WTC11 (cell line): ENCODE measurements at regions not wholly inside any gene's neighbourhood (a gene's known extent, or its start where the extent isn't known, plus 50 kb on each side); places are given as distances from the start of the nearest gene placed in this dataset.

Source experiments
- JUN ChIP-seq: sonication (generic); formaldehyde crosslinking; IDR thresholded peaks from 2 replicates; pipeline ENCODE4 v1.8.0; 2023; ENCODE audit warnings: mild to moderate bottlenecking, missing genetic modification reagents
- SMAD4 ChIP-seq: sonication (generic); formaldehyde crosslinking; IDR thresholded peaks from 2 replicates; pipeline ENCODE4 v1.8.0; 2022; ENCODE audit warnings: mild to moderate bottlenecking, missing genetic modification reagents
- ZNF232 ChIP-seq: sonication (generic); formaldehyde crosslinking; IDR thresholded peaks from 2 replicates; pipeline ENCODE4 v1.8.0; 2022; ENCODE audit warnings: mild to moderate bottlenecking, missing genetic modification reagents
- TF ChIP-seq, protein P1 (sequence below): fragments of 200-600 bp; IDR thresholded peaks from 2 replicates; pipeline ENCODE4 v1.8.0; 2022; ENCODE audit warnings: antibody characterized with exemption
- TF ChIP-seq, protein P2 (sequence below): sonication (generic); formaldehyde crosslinking; IDR thresholded peaks from 2 replicates; pipeline ENCODE4 v1.8.0; 2022; ENCODE audit warnings: mild to moderate bottlenecking, missing genetic modification reagents

DNA sequence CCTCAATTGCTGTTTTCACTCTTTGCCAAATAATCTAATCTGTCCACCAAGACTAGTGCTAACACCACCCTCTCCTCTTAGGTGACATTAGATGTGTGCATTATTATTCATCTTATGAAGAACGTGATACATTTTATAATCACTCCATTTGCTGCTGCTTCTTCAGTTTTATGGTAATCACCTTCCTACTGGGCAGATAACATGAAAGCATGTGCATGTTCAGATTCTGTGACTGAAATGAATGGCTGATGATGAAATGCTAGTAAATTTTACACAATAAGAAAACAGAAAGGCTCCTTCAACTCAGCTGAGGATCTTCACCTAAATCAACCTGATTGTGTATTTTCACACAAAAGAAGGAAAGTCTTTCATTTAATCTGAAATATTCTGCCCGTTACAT lies 577.6 kb downstream of the CSNK1G3 start:
- TF ChIP-seq, protein P1, sequence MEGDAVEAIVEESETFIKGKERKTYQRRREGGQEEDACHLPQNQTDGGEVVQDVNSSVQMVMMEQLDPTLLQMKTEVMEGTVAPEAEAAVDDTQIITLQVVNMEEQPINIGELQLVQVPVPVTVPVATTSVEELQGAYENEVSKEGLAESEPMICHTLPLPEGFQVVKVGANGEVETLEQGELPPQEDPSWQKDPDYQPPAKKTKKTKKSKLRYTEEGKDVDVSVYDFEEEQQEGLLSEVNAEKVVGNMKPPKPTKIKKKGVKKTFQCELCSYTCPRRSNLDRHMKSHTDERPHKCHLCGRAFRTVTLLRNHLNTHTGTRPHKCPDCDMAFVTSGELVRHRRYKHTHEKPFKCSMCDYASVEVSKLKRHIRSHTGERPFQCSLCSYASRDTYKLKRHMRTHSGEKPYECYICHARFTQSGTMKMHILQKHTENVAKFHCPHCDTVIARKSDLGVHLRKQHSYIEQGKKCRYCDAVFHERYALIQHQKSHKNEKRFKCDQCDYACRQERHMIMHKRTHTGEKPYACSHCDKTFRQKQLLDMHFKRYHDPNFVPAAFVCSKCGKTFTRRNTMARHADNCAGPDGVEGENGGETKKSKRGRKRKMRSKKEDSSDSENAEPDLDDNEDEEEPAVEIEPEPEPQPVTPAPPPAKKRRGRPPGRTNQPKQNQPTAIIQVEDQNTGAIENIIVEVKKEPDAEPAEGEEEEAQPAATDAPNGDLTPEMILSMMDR, result no peak
- no peak for TF ChIP-seq JUN (CRISPR knock-in tag)
- TF ChIP-seq, protein P2, sequence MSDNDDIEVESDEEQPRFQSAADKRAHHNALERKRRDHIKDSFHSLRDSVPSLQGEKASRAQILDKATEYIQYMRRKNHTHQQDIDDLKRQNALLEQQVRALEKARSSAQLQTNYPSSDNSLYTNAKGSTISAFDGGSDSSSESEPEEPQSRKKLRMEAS (CRISPR knock-in tag), result no peak
- no peak for TF ChIP-seq SMAD4 (CRISPR knock-in tag)
- no peak for TF ChIP-seq ZNF232
